Activated CD8-positive, alpha-beta T cell treated with anti-CD3 and anti-CD28 coated beads for 36 hours (primary cell): ENCODE measurements at regions not wholly inside any gene's neighbourhood (a gene's known extent, or its start where the extent isn't known, plus 50 kb on each side); places are given as distances from the start of the nearest gene placed in this dataset.

Experiments used
- ATAC-seq: fragments of 200-7000 bp; cut with Tn5 transposase; one replicate; pipeline ENCODE4 v1.10.0; 2021; ENCODE audit warnings: mild to moderate bottlenecking, moderate library complexity
- CTCF ChIA-PET: fragments of 350-600 bp; sonication (Branson Sonifier 250); formaldehyde crosslinking; loops from one replicate; lab custom pipeline; 2021; ENCODE audit warnings: antibody characterized with exemption; lab: Charles Lee
- POLR2A ChIA-PET: fragments of 350-600 bp; sonication (Branson Sonifier 250); formaldehyde crosslinking; loops from one replicate; lab custom pipeline; 2021; ENCODE audit warnings: antibody characterized with exemption; lab: Charles Lee
- DNase-seq: peaks from one replicate; pipeline ENCODE4 v3.0.0-alpha.2; 2020
- H3K27ac Mint-ChIP-seq: one replicate; pipeline ENCODE4 v1.8.0; 2021; ENCODE audit warnings: mild to moderate bottlenecking, mixed read lengths
- H3K27me3 Mint-ChIP-seq: one replicate; pipeline ENCODE4 v1.8.0; 2021; ENCODE audit warnings: mixed read lengths
- H3K36me3 Mint-ChIP-seq: one replicate; pipeline ENCODE4 v1.8.0; 2021; ENCODE audit warnings: low read depth, mixed read lengths
- H3K4me1 Mint-ChIP-seq: one replicate; pipeline ENCODE4 v1.8.0; 2021; ENCODE audit warnings: low read depth, mixed read lengths
- H3K4me3 Mint-ChIP-seq: one replicate; pipeline ENCODE4 v1.8.0; 2021; ENCODE audit warnings: mild to moderate bottlenecking, moderate library complexity, mixed read lengths
- H3K9me3 Mint-ChIP-seq: one replicate; pipeline ENCODE4 v1.8.0; 2021; ENCODE audit warnings: mixed read lengths
- CTCF ChIP-seq: fragments of 200-600 bp; IDR thresholded peaks from one replicate; pipeline ENCODE4 v1.8.0; 2022; ENCODE audit warnings: antibody characterized with exemption, mild to moderate bottlenecking
- intact Hi-C: fragments of 100-400 bp; cut with micrococcal nuclease; formaldehyde crosslinking; loops from one replicate; pipeline ENCODE4 v1.10.0; 2022

GRCh38 chr6:15819841-15820240 lies 157.0 kb upstream of the DTNBP1 start:
- Mint-ChIP-seq H3K27ac (no peak overlapping the region), H3K36me3 (no peaks in the 10 kb centered on the region), H3K4me3 (no peak overlapping the region), H3K27me3 (peaks cover 8% of the 10 kb centered on the region), H3K4me1 (no peaks in the 10 kb centered on the region), H3K9me3 (no peaks in the 10 kb centered on the region)
- ChIA-PET CTCF (no interaction called here), POLR2A (no interaction called here)
- TF ChIP-seq CTCF: no peak
- no peak for DNase-seq
- intact Hi-C loops: no loop called here
- no peak for ATAC-seq

- DNase-seq (no peak), ATAC-seq (no peak)
- H3K4me1 Mint-ChIP-seq: no peaks in the 10 kb centered on the region
- no peaks in the 10 kb centered on the region for H3K9me3 Mint-ChIP-seq
- intact Hi-C loops: no loop called here
- ChIA-PET POLR2A (no interaction called here), CTCF (no interaction called here)
- H3K36me3 Mint-ChIP-seq: no peaks in the 10 kb centered on the region
- no peak for TF ChIP-seq CTCF
- H3K27me3 Mint-ChIP-seq: peaks cover 9% of the 10 kb centered on the region
- no peak overlapping the region for H3K4me3 Mint-ChIP-seq
- H3K27ac Mint-ChIP-seq: no peak overlapping the region
Measured at GRCh38 chr6:15819226-15819625, 156.4 kb upstream of the DTNBP1 start.

- Mint-ChIP-seq H3K4me1 (no peaks in the 10 kb centered on the region), H3K4me3 (no peak overlapping the region), H3K9me3 (no peaks in the 10 kb centered on the region), H3K27ac (no peak overlapping the region), H3K27me3 (peaks cover 11% of the 10 kb centered on the region), H3K36me3 (no peaks in the 10 kb centered on the region)
- CTCF ChIA-PET: no interaction called here
- ATAC-seq: no peak
- TF ChIP-seq CTCF: no peak
- POLR2A ChIA-PET: no interaction called here
- no peak for DNase-seq
- intact Hi-C loops: no loop called here
Measured at GRCh38 chr6:15818491-15818890, 155.7 kb upstream of the DTNBP1 start.

- Mint-ChIP-seq H3K27me3 (peaks cover 11% of the 10 kb centered on the region), H3K4me3 (no peak overlapping the region), H3K27ac (no peak overlapping the region), H3K4me1 (no peaks in the 10 kb centered on the region), H3K36me3 (no peaks in the 10 kb centered on the region), H3K9me3 (no peaks in the 10 kb centered on the region)
- ATAC-seq: no peak
- CTCF ChIA-PET: no interaction called here
- no peak for TF ChIP-seq CTCF
- intact Hi-C loops: no loop called here
- DNase-seq: no peak
- POLR2A ChIA-PET: no interaction called here
Measured at GRCh38 chr6:15818044-15818443, 155.2 kb upstream of the DTNBP1 start.

- Mint-ChIP-seq H3K36me3 (no peaks in the 10 kb centered on the region), H3K27me3 (peaks cover 13% of the 10 kb centered on the region), H3K27ac (no peak overlapping the region), H3K4me3 (no peak overlapping the region), H3K9me3 (no peaks in the 10 kb centered on the region), H3K4me1 (no peaks in the 10 kb centered on the region)
- TF ChIP-seq CTCF: no peak
- ChIA-PET CTCF (no interaction called here), POLR2A (no interaction called here)
- intact Hi-C loops: no loop called here
- no peak for DNase-seq
- no peak for ATAC-seq
Measured at GRCh38 chr6:15817100-15817499, 154.3 kb upstream of the DTNBP1 start.
